GM23338 (cell line): ENCODE measurements at regions not wholly inside any gene's neighbourhood (a gene's known extent, or its start where the extent isn't known, plus 50 kb on each side); places are given as distances from the start of the nearest gene placed in this dataset.

Experiments
- ATAC-seq: fragments of 200-7000 bp; cut with Tn5 transposase; 3 replicates; pipeline ENCODE4 v1.9.1; 2020
- DNase-seq: peaks from one replicate; pipeline ENCODE4 v3.0.0-alpha.2; 2015; ENCODE audit warnings: low spot score
- H2AFZ ChIP-seq: fragments of 200-600 bp; sonication (generic); 2 replicates; pipeline ENCODE4 v1.8.0; 2016; ENCODE audit warnings: antibody characterized with exemption, mild to moderate bottlenecking, moderate library complexity
- H3F3A ChIP-seq: fragments of 200-600 bp; sonication (generic); replicated peaks from 2 replicates; pipeline ENCODE4 v1.8.0; 2017; ENCODE audit warnings: antibody characterized with exemption, mixed run types, low read depth
- H3K27ac ChIP-seq: fragments of 200-600 bp; sonication (generic); 2 replicates; pipeline ENCODE4 v1.6.1; 2016; ENCODE audit warnings: low read depth
- H3K27me3 ChIP-seq: fragments of 200-600 bp; sonication (generic); 2 replicates; pipeline ENCODE4 v1.8.0; 2016; ENCODE audit warnings: mild to moderate bottlenecking, mixed run types, moderate library complexity; ENCODE audit not compliant: insufficient read depth
- H3K36me3 ChIP-seq: fragments of 200-600 bp; sonication (generic); 2 replicates; pipeline ENCODE4 v1.8.0; 2016; ENCODE audit warnings: mild to moderate bottlenecking; ENCODE audit not compliant: insufficient read depth
- H3K4me1 ChIP-seq: fragments of 200-600 bp; sonication (generic); 2 replicates; pipeline ENCODE4 v1.8.0; 2016; ENCODE audit warnings: mild to moderate bottlenecking, moderate library complexity; ENCODE audit not compliant: insufficient read depth
- H3K4me2 ChIP-seq: fragments of 200-600 bp; sonication (generic); 2 replicates; pipeline ENCODE4 v1.7.1; 2017; ENCODE audit warnings: mixed run types
- H3K4me3 ChIP-seq: fragments of 200-600 bp; sonication (generic); 2 replicates; pipeline ENCODE4 v1.6.1; 2016; ENCODE audit warnings: mixed run types
- H3K79me2 ChIP-seq: fragments of 200-600 bp; sonication (generic); replicated peaks from 2 replicates; pipeline ENCODE4 v1.8.0; 2017; ENCODE audit warnings: mild to moderate bottlenecking; ENCODE audit not compliant: insufficient read depth
- H3K9me2 ChIP-seq: fragments of 200-600 bp; sonication (generic); 2 replicates; pipeline ENCODE4 v1.8.0; 2017; ENCODE audit not compliant: insufficient read depth
- H4K20me1 ChIP-seq: fragments of 200-600 bp; sonication (generic); replicated peaks from 2 replicates; pipeline ENCODE4 v1.8.0; 2017; ENCODE audit warnings: mild to moderate bottlenecking; ENCODE audit not compliant: insufficient read depth
- H3K27ac Mint-ChIP-seq: 2 replicates; pipeline ENCODE4 v1.8.0; 2020; ENCODE audit warnings: inconsistent platforms, mild to moderate bottlenecking, moderate library complexity, mixed read lengths
- H3K27me3 Mint-ChIP-seq: 3 replicates; pipeline ENCODE4 v1.8.0; 2022; ENCODE audit warnings: low read depth, mild to moderate bottlenecking, moderate library complexity, mixed read lengths, inconsistent platforms; ENCODE audit not compliant: insufficient read depth, poor library complexity
- H3K36me3 Mint-ChIP-seq: 3 replicates; pipeline ENCODE4 v1.8.0; 2021; ENCODE audit warnings: low read depth, mild to moderate bottlenecking, inconsistent platforms, moderate library complexity, mixed read lengths
- H3K4me1 Mint-ChIP-seq: 3 replicates; pipeline ENCODE4 v1.8.0; 2020; ENCODE audit warnings: mild to moderate bottlenecking, inconsistent platforms, mixed read lengths
- H3K4me3 Mint-ChIP-seq: 3 replicates; pipeline ENCODE4 v1.8.0; 2021; ENCODE audit warnings: moderate library complexity, mild to moderate bottlenecking, inconsistent platforms, mixed read lengths
- H3K9me3 Mint-ChIP-seq: 3 replicates; pipeline ENCODE4 v1.8.0; 2020; ENCODE audit warnings: moderate library complexity, mild to moderate bottlenecking, inconsistent platforms, mixed read lengths
- CREB1 ChIP-seq: fragments of 250-450 bp; sonication (Bioruptor Pico); IDR thresholded peaks from 2 replicates; pipeline ENCODE4 v1.5.0; 2020; ENCODE audit warnings: low read depth, mild to moderate bottlenecking, moderate library complexity
- CTCF ChIP-seq, 2 experiments: fragments of 200-600 bp in 1 of 2; sonication (generic) in 1 of 2; conservative IDR thresholded peaks; 2 replicates each; pipeline versions ENCODE4 v1.5.1 to v1.6.1; 2016 to 2017; ENCODE audit warnings: antibody characterized with exemption in 2 of 2, low read depth in 2 of 2, mild to moderate bottlenecking in 2 of 2, moderate library complexity in 1 of 2
- ETS1 ChIP-seq: IDR thresholded peaks from 2 replicates; pipeline ENCODE4 v1.6.1; 2016; ENCODE audit warnings: antibody characterized with exemption
- EZH2 ChIP-seq: fragments of 200-600 bp; sonication (generic); IDR thresholded peaks from one replicate; pipeline ENCODE4 v1.8.0; 2017; ENCODE audit warnings: antibody characterized with exemption, mild to moderate bottlenecking, low read depth; ENCODE audit not compliant: unreplicated experiment
- EZH2phosphoT487 ChIP-seq: fragments of 200-600 bp; sonication (generic); IDR thresholded peaks from one replicate; pipeline ENCODE4 v1.8.1; 2018; ENCODE audit warnings: antibody characterized with exemption; ENCODE audit not compliant: unreplicated experiment
- JUNB ChIP-seq: IDR thresholded peaks from one replicate; pipeline ENCODE4 v1.6.1; 2016; ENCODE audit warnings: antibody characterized with exemption; ENCODE audit not compliant: unreplicated experiment
- NANOG ChIP-seq: IDR thresholded peaks from 2 replicates; pipeline ENCODE4 v1.6.1; 2016; ENCODE audit warnings: antibody characterized with exemption, borderline replicate concordance
- POLR2AphosphoS5 ChIP-seq: IDR thresholded peaks from 2 replicates; pipeline ENCODE4 v1.6.1; 2016; ENCODE audit warnings: antibody characterized with exemption, low read depth
- REST ChIP-seq: IDR thresholded peaks from one replicate; pipeline ENCODE4 v1.6.1; 2018; ENCODE audit warnings: antibody characterized with exemption; ENCODE audit not compliant: unreplicated experiment
- STAT1 ChIP-seq: IDR thresholded peaks from one replicate; pipeline ENCODE4 v1.6.1; 2016; ENCODE audit warnings: antibody characterized with exemption; ENCODE audit not compliant: unreplicated experiment
- ZNF114 ChIP-seq: fragments of 250-450 bp; sonication (Bioruptor Pico); IDR thresholded peaks from 2 replicates; pipeline ENCODE4 v1.5.0; 2020; ENCODE audit warnings: mild to moderate bottlenecking, moderate library complexity
- ZNF331 ChIP-seq: fragments of 250-450 bp; sonication (Bioruptor Pico); IDR thresholded peaks from 2 replicates; pipeline ENCODE4 v1.5.0; 2020; ENCODE audit warnings: low read depth, mild to moderate bottlenecking, moderate library complexity
- ZNF462 ChIP-seq: fragments of 250-450 bp; sonication (Bioruptor Pico); IDR thresholded peaks from 2 replicates; pipeline ENCODE4 v1.5.0; 2020; ENCODE audit warnings: mild to moderate bottlenecking, moderate library complexity

GRCh38 chr4:113824396-113824795 lies 62.9 kb upstream of the CAMK2D start:
- no peaks in the 10 kb centered on the region for H3F3A ChIP-seq
- Mint-ChIP-seq H3K9me3 (no peaks in the 10 kb centered on the region), H3K27ac (no peak overlapping the region; the same call in 1 of the 2 replicates), H3K36me3 (no peaks in the 10 kb centered on the region), H3K4me1 (no peaks in the 10 kb centered on the region; the same call in 2 of the 3 replicates), H3K4me3 (no peak overlapping the region), H3K27me3 (no peaks in the 10 kb centered on the region)
- TF ChIP-seq STAT1 (no peak), EZH2 (no peak), ZNF114 (CRISPR knock-in tag) (no peak), NANOG (no peak), ZNF331 (CRISPR knock-in tag) (no peak), REST (no peak), POLR2AphosphoS5 (no peak), ZNF462 (CRISPR knock-in tag) (no peak), CREB1 (CRISPR knock-in tag) (no peak), CTCF (conservative IDR thresholded peaks at IDR 0.05; ENCODE audit: low read depth in 2 of 2) (no peak), EZH2phosphoT487 (no peak), ETS1 (no peak), JUNB (no peak)
- H3K27me3 ChIP-seq: no peaks in the 10 kb centered on the region
- H3K36me3 ChIP-seq: no peaks in the 10 kb centered on the region
- H3K9me2 ChIP-seq: no peaks in the 10 kb centered on the region
- ATAC-seq: no peak
- H2AFZ ChIP-seq: no peak overlapping the region
- no peaks in the 10 kb centered on the region for H4K20me1 ChIP-seq
- H3K79me2 ChIP-seq: no peaks in the 10 kb centered on the region
- no peak for DNase-seq
- H3K27ac ChIP-seq: no peak overlapping the region
- H3K4me2 ChIP-seq: no peak overlapping the region
- H3K4me1 ChIP-seq: no peaks in the 10 kb centered on the region
- no peak overlapping the region for H3K4me3 ChIP-seq
